IMR-90 (cell line): ENCODE measurements at regions not wholly inside any gene's neighbourhood (a gene's known extent, or its start where the extent isn't known, plus 50 kb on each side); places are given as distances from the start of the nearest gene placed in this dataset.

ENCODE experiments used
- ATAC-seq: fragments of 200-7000 bp; cut with Tn5 transposase; 2 replicates; pipeline ENCODE4 v1.9.1; 2020; ENCODE audit warnings: low read depth, mild to moderate bottlenecking, moderate library complexity
- BruUV-seq: library from RNA; stranded (reverse); fragments of 400-500 nt; replicated peaks from 2 replicates; lab custom pipeline; 2021; lab: Mats Ljungman, UMichigan
- CTCF ChIA-PET: fragments of 300-600 bp; formaldehyde crosslinking; extraction: SDS; loops from one replicate; lab custom pipeline; 2021; ENCODE audit warnings: antibody characterized with exemption; lab: Yijun Ruan, JAX
- POLR2A ChIA-PET: fragments of 300-600 bp; sonication (Branson Sonifier 250); formaldehyde crosslinking; loops from one replicate; lab custom pipeline; 2022; ENCODE audit warnings: antibody characterized with exemption; ENCODE audit not compliant: unreplicated experiment; lab: Charles Lee
- DNase-seq: peaks from one replicate; pipeline ENCODE4 v3.0.0; 2013
- H2AFZ ChIP-seq: replicated peaks from 2 replicates; pipeline ENCODE3; 2013; ENCODE audit warnings: low read length, mild to moderate bottlenecking; ENCODE audit not compliant: poor library complexity
- H2AK5ac ChIP-seq: 2 replicates; pipeline ENCODE4 v1.6.1; 2013; ENCODE audit warnings: low read depth, low read length, inconsistent platforms
- H2AK9ac ChIP-seq: replicated peaks from 2 replicates; pipeline ENCODE3; 2013; ENCODE audit warnings: mild to moderate bottlenecking, low read depth, low read length, moderate library complexity; ENCODE audit not compliant: poor library complexity
- H2BK120ac ChIP-seq: 2 replicates; pipeline ENCODE4 v1.6.1; 2013; ENCODE audit warnings: low read depth, low read length, inconsistent platforms
- H2BK15ac ChIP-seq: 3 replicates; pipeline ENCODE4 v1.6.1; 2013; ENCODE audit warnings: low read depth, low read length, inconsistent platforms
- H2BK20ac ChIP-seq: 2 replicates; pipeline ENCODE4 v1.6.1; 2013; ENCODE audit warnings: low read depth, mild to moderate bottlenecking, inconsistent platforms, low read length, moderate library complexity
- H2BK5ac ChIP-seq: 2 replicates; pipeline ENCODE4 v1.6.1; 2013; ENCODE audit warnings: mild to moderate bottlenecking, low read depth, low read length, inconsistent platforms; ENCODE audit not compliant: poor library complexity, severe bottlenecking
- H3K14ac ChIP-seq: replicated peaks from 2 replicates; pipeline ENCODE4 v1.6.1; 2013; ENCODE audit warnings: low read depth, low read length, inconsistent platforms
- H3K18ac ChIP-seq: 2 replicates; pipeline ENCODE4 v1.6.1; 2013; ENCODE audit warnings: low read depth, low read length, control low read depth
- H3K23ac ChIP-seq: 2 replicates; pipeline ENCODE4 v1.6.1; 2013; ENCODE audit warnings: low read depth, low read length, inconsistent platforms
- H3K27ac ChIP-seq: 2 replicates; pipeline ENCODE4 v1.5.1; 2013; ENCODE audit warnings: mild to moderate bottlenecking, control low read depth, low read length; ENCODE audit not compliant: insufficient read depth
- H3K27me3 ChIP-seq: 2 replicates; pipeline ENCODE4 v1.6.1; 2013; ENCODE audit warnings: low read length; ENCODE audit not compliant: control insufficient read depth, insufficient read depth
- H3K36me3 ChIP-seq: 2 replicates; pipeline ENCODE4 v1.6.1; 2013; ENCODE audit warnings: low read length, mixed read lengths; ENCODE audit not compliant: control insufficient read depth, insufficient read depth
- H3K4ac ChIP-seq: 2 replicates; pipeline ENCODE4 v1.6.1; 2013; ENCODE audit warnings: low read depth, low read length, inconsistent platforms
- H3K4me1 ChIP-seq: 2 replicates; pipeline ENCODE4 v1.6.1; 2013; ENCODE audit warnings: low read length, mixed read lengths; ENCODE audit not compliant: control insufficient read depth, insufficient read depth
- H3K4me2 ChIP-seq: 2 replicates; pipeline ENCODE4 v1.6.1; 2013; ENCODE audit warnings: low read depth, mild to moderate bottlenecking, control low read depth, low read length, moderate library complexity
- H3K4me3 ChIP-seq: 2 replicates; pipeline ENCODE4 v1.5.1; 2013; ENCODE audit warnings: low read depth, mild to moderate bottlenecking, control low read depth, low read length, moderate library complexity; ENCODE audit not compliant: insufficient read depth
- H3K56ac ChIP-seq: 2 replicates; pipeline ENCODE4 v1.6.1; 2013; ENCODE audit warnings: low read length, inconsistent platforms; ENCODE audit not compliant: insufficient read depth; ENCODE audit errors: extremely low read depth
- H3K79me1 ChIP-seq, 2 experiments: 2 replicates each; pipeline ENCODE4 v1.6.1; 2013; ENCODE audit warnings: low read length in 2 of 2, inconsistent platforms in 1 of 2, low read depth in 1 of 2
- H3K9ac ChIP-seq: 2 replicates; pipeline ENCODE4 v1.6.1; 2013; ENCODE audit warnings: low read depth, low read length, control low read depth
- H3K9me1 ChIP-seq: 2 replicates; pipeline ENCODE4 v1.6.1; 2013; ENCODE audit warnings: low read length, inconsistent platforms; ENCODE audit not compliant: insufficient read depth
- H3K9me3 ChIP-seq: 2 replicates; pipeline ENCODE4 v1.6.1; 2013; ENCODE audit warnings: low read length; ENCODE audit not compliant: control insufficient read depth, insufficient read depth
- H4K20me1 ChIP-seq: 2 replicates; pipeline ENCODE4 v1.6.1; 2013; ENCODE audit warnings: low read length, inconsistent platforms; ENCODE audit not compliant: insufficient read depth
- H4K5ac ChIP-seq: 2 replicates; pipeline ENCODE4 v1.6.1; 2013; ENCODE audit warnings: mild to moderate bottlenecking, low read depth, low read length, control low read depth
- H4K8ac ChIP-seq, 2 experiments: 2 replicates each; pipeline ENCODE4 v1.6.1; 2013; ENCODE audit warnings: low read depth in 2 of 2, low read length in 2 of 2, control low read depth in 1 of 2, inconsistent platforms in 1 of 2
- H4K91ac ChIP-seq: 2 replicates; pipeline ENCODE4 v1.6.1; 2013; ENCODE audit warnings: low read depth, low read length, inconsistent platforms; ENCODE audit not compliant: insufficient read depth
- CEBPB ChIP-seq: IDR thresholded peaks from 2 replicates; pipeline ENCODE4 v1.6.1; 2012; ENCODE audit warnings: low read depth, low read length, improper control_type of control experiment
- MAFK ChIP-seq: IDR thresholded peaks from 2 replicates; pipeline ENCODE4 v1.6.1; 2012; ENCODE audit warnings: low read depth, low read length, improper control_type of control experiment
- USF2 ChIP-seq: fragments of 150-350 bp; IDR thresholded peaks from 2 replicates; pipeline ENCODE4 v1.6.1; 2017; ENCODE audit warnings: mild to moderate bottlenecking, antibody characterized with exemption, low read length, low read depth
- WGBS, 2 experiments: methylation state at CpG; one replicate each; pipeline versions ENCODE4 v1.1.5 to v1.1.7; 2013; ENCODE audit warnings: missing lambda C conversion rate in 2 of 2; ENCODE audit not compliant: insufficient read length in 1 of 2; ENCODE audit errors: extremely low coverage in 2 of 2; 5-methylcytosine and 5-hydroxymethylcytosine counted together
- dilution Hi-C: fragments of 300-500 bp; cut with HindIII; formaldehyde crosslinking; loops from one replicate; pipeline ENCODE4 v1.14.3; 2018; ENCODE audit warnings: low sequenced_read_pairs; ENCODE audit not compliant: unreplicated experiment
- in situ Hi-C: fragments of 300-500 bp; cut with MboI; formaldehyde crosslinking; loops from 3 replicates; pipeline ENCODE4 v1.14.3; 2019; ENCODE audit warnings: low sequenced_read_pairs, inconsistent platforms, mixed read lengths
- intact Hi-C: fragments of 100-400 bp; cut with micrococcal nuclease; formaldehyde crosslinking; loops from 2 replicates; pipeline ENCODE4 v1.10.0; 2022

GRCh38 chr5:116738239-116738614, 163.6 kb upstream of the SEMA6A start:
- H3K9me1 ChIP-seq, result no peaks in the 10 kb centered on the region
- no peaks in the 10 kb centered on the region for H3K36me3 ChIP-seq
- intact Hi-C loops, result no loop called here
- in situ Hi-C loops, result no loop called here
- CTCF ChIA-PET, result no interaction called here
- no peak overlapping the region for H2BK5ac ChIP-seq
- TF ChIP-seq MAFK (no peak), CEBPB (no peak), USF2 (no peak)
- no peak overlapping the region for H2AFZ ChIP-seq
- H4K5ac ChIP-seq, result no peak overlapping the region
- no peak overlapping the region for H2BK20ac ChIP-seq
- H3K27me3 ChIP-seq, result no peaks in the 10 kb centered on the region
- no peaks in the 10 kb centered on the region for H3K79me1 ChIP-seq
- dilution Hi-C loops, result no loop called here
- no peak overlapping the region for H3K4me2 ChIP-seq
- H4K8ac ChIP-seq, result no peak overlapping the region
- no peak overlapping the region for H3K4ac ChIP-seq
- no TSS peak for BruUV-seq
- no peak overlapping the region for H3K27ac ChIP-seq
- H3K4me1 ChIP-seq, result no peaks in the 10 kb centered on the region
- no peak overlapping the region for H3K23ac ChIP-seq
- H2AK5ac ChIP-seq, result no peak overlapping the region
- no peak overlapping the region for H3K9ac ChIP-seq
- no peak overlapping the region for H3K4me3 ChIP-seq
- no peak overlapping the region for H4K91ac ChIP-seq
- no peak overlapping the region for H2AK9ac ChIP-seq
- no peak overlapping the region for H2BK15ac ChIP-seq
- no peak for DNase-seq
- WGBS, 2 experiments, result no CpG with 5 or more reads among the region's 5 CpGs
- POLR2A ChIA-PET, result no interaction called here
- H3K14ac ChIP-seq, result no peak overlapping the region
- no peak overlapping the region for H3K56ac ChIP-seq
- H4K20me1 ChIP-seq, result no peaks in the 10 kb centered on the region
- no peak overlapping the region for H2BK120ac ChIP-seq
- peaks cover 20% of the 10 kb centered on the region for H3K9me3 ChIP-seq
- no peak overlapping the region for H3K18ac ChIP-seq
- no peak for ATAC-seq
